HG02759 (cell line): ENCODE measurements at regions not wholly inside any gene's neighbourhood (a gene's known extent, or its start where the extent isn't known, plus 50 kb on each side); places are given as distances from the start of the nearest gene placed in this dataset.
"Not testable (repeated sequence)": the region's sequence is repeated elsewhere in the genome, so short reads cannot be mapped to it uniquely, and the experiment has no call there.

Experiments used
- ATAC-seq: cut with Tn5 transposase; IDR thresholded peaks from one replicate; pipeline ENCODE4 v1.9.1; 2021; ENCODE audit warnings: mild to moderate bottlenecking, moderate library complexity; ENCODE audit not compliant: unreplicated experiment

- ATAC-seq, result no peak
Measured at GRCh38 chr15:59835776-59836175, 146.7 kb upstream of the BNIP2 start.

GRCh38 chr15:59834528-59834927, 145.4 kb upstream of the BNIP2 start:
- ATAC-seq, result no peak

- no peak for ATAC-seq
Measured at GRCh38 chr15:59833366-59833765, 144.2 kb upstream of the BNIP2 start.

- no peak for ATAC-seq
Measured at GRCh38 chr15:59830873-59831272, 141.8 kb upstream of the BNIP2 start.

- no peak for ATAC-seq
Measured at GRCh38 chr15:59830098-59830497, 141.0 kb upstream of the BNIP2 start.

- no peak for ATAC-seq
Measured at GRCh38 chr15:59828861-59829260, 139.7 kb upstream of the BNIP2 start.

- ATAC-seq, result no peak
Measured at GRCh38 chr15:59828263-59828662, 139.1 kb upstream of the BNIP2 start.

- no peak for ATAC-seq
Measured at GRCh38 chr15:59825901-59826300, 136.8 kb upstream of the BNIP2 start.

GRCh38 chr15:59821286-59821685, 132.2 kb upstream of the BNIP2 start:
- no peak for ATAC-seq

GRCh38 chr15:59819092-59819491, 130.0 kb upstream of the BNIP2 start:
- ATAC-seq, result no peak

GRCh38 chr15:59818336-59818735, 129.2 kb upstream of the BNIP2 start:
- ATAC-seq, result no peak

- no peak for ATAC-seq
Measured at GRCh38 chr15:59817834-59818233, 128.7 kb upstream of the BNIP2 start.

GRCh38 chr15:59817053-59817452, 127.9 kb upstream of the BNIP2 start:
- ATAC-seq, result no peak

- no peak for ATAC-seq
Measured at GRCh38 chr15:59814409-59814808, 125.3 kb upstream of the BNIP2 start.

GRCh38 chr15:59812889-59813288, 123.8 kb upstream of the BNIP2 start:
- no peak for ATAC-seq

GRCh38 chr15:59812250-59812870, 123.2 kb upstream of the BNIP2 start:
- no peak for ATAC-seq

- ATAC-seq, result not testable (repeated sequence)
Measured at GRCh38 chr15:59803293-59803966, 114.3 kb upstream of the BNIP2 start.

- ATAC-seq, result no peak
Measured at GRCh38 chr15:59801649-59802048, 112.5 kb upstream of the BNIP2 start.

- ATAC-seq, result no peak
Measured at GRCh38 chr15:59798605-59798917, 109.4 kb upstream of the BNIP2 start.

- no peak for ATAC-seq
Measured at GRCh38 chr15:59797756-59798604, 108.9 kb upstream of the BNIP2 start.

GRCh38 chr15:59794229-59794886, 105.2 kb upstream of the BNIP2 start:
- ATAC-seq, result no peak

- ATAC-seq, result no peak
Measured at GRCh38 chr15:59792359-59792758, 103.2 kb upstream of the BNIP2 start.
